GM23248 (cell line): ENCODE measurements at regions not wholly inside any gene's neighbourhood (a gene's known extent, or its start where the extent isn't known, plus 50 kb on each side); places are given as distances from the start of the nearest gene placed in this dataset.

ENCODE experiments used
- EZH2 ChIP-seq: fragments of 200-600 bp; sonication (generic); IDR thresholded peaks from 2 replicates; pipeline ENCODE4 v1.6.1; 2018; ENCODE audit warnings: antibody characterized with exemption, mild to moderate bottlenecking; ENCODE audit not compliant: insufficient read depth, poor library complexity, severe bottlenecking
- EZH2phosphoT487 ChIP-seq: fragments of 200-600 bp; sonication (generic); IDR thresholded peaks from 2 replicates; pipeline ENCODE4 v1.6.1; 2018; ENCODE audit warnings: antibody characterized with exemption, moderate library complexity, mild to moderate bottlenecking, low read depth; ENCODE audit not compliant: insufficient read depth

DNA sequence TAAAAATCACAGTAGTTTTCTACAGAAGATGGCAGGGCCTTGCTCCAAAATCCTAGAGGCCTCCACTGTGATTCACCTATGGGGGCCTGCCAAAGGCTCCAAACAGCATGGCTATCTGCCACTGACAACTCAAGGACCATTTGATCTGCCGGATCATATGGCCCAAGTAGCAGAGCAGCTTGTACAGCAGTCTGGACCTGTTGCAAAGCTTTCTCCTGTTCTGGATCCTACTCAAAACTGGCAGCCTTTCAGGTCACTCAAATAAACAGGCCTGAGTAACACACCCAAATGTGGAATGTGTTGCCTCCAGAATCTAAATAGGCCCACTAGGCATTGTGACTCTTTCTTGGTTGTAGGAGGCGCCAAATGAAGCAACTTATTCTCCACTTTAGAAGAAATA lies 1049.3 kb downstream of the PCDH9 start:
- TF ChIP-seq EZH2: no peak
- no peak for TF ChIP-seq EZH2phosphoT487
